ENCODE measurements at regions not wholly inside any gene's neighbourhood (a gene's known extent, or its start where the extent isn't known, plus 50 kb on each side); places are given as distances from the start of the nearest gene placed in this dataset.
"Not testable (repeated sequence)": the region's sequence is repeated elsewhere in the genome, so short reads cannot be mapped to it uniquely, and the experiment has no call there.

DNA sequence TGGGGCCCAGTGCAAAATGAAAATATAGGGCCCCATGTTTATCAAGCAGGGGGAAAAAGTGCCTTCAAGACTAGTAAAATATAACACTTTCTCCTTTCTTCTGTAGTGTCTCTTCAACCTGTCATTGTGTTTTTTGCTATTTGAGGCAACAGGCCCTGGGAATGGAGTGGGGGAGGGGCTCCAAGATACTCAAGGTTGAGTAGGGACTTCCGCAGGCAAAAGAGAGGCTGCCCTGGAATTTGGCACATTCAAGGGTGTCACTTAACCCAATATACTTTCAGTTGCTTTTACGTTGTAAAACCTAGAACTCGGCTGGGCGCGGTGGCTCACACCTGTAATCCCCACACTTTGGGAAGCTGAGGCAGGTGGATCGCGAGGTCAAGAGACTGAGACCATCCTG lies 154.9 kb downstream of the ALDH8A1 start:
- Histone ChIP-seq H3K9me3 (no peaks in the 10 kb centered on the region), H3K27ac (no peak overlapping the region), H3K36me3 (no peaks in the 10 kb centered on the region), H3K27me3 (no peaks in the 10 kb centered on the region), H3K4me3 (ENCODE audit: low read depth in 1 of 2, low read length in 1 of 2) (no peak overlapping the region), H3K4me1 (ENCODE audit: control insufficient read depth in 1 of 2, insufficient read depth in 1 of 2, low read depth in 1 of 2, low read length in 1 of 2) (no peaks in the 10 kb centered on the region)
- TF ChIP-seq, protein P1, sequence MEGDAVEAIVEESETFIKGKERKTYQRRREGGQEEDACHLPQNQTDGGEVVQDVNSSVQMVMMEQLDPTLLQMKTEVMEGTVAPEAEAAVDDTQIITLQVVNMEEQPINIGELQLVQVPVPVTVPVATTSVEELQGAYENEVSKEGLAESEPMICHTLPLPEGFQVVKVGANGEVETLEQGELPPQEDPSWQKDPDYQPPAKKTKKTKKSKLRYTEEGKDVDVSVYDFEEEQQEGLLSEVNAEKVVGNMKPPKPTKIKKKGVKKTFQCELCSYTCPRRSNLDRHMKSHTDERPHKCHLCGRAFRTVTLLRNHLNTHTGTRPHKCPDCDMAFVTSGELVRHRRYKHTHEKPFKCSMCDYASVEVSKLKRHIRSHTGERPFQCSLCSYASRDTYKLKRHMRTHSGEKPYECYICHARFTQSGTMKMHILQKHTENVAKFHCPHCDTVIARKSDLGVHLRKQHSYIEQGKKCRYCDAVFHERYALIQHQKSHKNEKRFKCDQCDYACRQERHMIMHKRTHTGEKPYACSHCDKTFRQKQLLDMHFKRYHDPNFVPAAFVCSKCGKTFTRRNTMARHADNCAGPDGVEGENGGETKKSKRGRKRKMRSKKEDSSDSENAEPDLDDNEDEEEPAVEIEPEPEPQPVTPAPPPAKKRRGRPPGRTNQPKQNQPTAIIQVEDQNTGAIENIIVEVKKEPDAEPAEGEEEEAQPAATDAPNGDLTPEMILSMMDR (IDR thresholded peaks at IDR 0.05), result no peak

DNA sequence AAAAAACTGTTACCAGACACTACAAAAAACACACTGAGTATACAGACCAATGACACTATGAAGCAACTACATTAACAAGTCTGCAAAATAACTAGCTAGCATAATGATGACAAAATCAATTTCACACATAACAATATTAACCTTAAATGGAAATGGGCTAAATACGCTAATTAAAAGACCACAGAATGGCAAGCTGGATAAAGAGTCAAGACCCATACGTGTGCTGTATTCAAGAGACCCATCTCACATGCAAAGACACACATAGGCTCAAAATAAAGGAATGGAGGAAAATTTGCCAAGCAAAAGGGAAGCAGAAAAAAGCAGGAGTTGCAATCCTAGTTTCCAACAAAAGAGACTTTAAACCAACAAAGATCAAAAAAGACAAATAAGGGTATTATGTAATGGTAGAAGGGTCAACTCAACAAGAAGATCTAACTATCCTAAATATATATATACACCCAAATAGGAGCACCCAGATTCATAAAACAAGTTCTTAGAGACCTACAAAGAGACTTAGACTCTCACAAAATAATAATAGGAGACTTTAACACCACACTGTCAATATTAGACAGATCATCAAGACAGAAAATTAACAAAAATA lies 158.6 kb downstream of the ALDH8A1 start:
- H3K27ac ChIP-seq; H3K36me3 ChIP-seq; H3K4me1 ChIP-seq (ENCODE audit: control insufficient read depth in 1 of 2, insufficient read depth in 1 of 2, low read depth in 1 of 2, low read length in 1 of 2); H3K9me3 ChIP-seq; H3K27me3 ChIP-seq; H3K4me3 ChIP-seq (ENCODE audit: low read depth in 1 of 2, low read length in 1 of 2): not testable (repeated sequence)

DNA sequence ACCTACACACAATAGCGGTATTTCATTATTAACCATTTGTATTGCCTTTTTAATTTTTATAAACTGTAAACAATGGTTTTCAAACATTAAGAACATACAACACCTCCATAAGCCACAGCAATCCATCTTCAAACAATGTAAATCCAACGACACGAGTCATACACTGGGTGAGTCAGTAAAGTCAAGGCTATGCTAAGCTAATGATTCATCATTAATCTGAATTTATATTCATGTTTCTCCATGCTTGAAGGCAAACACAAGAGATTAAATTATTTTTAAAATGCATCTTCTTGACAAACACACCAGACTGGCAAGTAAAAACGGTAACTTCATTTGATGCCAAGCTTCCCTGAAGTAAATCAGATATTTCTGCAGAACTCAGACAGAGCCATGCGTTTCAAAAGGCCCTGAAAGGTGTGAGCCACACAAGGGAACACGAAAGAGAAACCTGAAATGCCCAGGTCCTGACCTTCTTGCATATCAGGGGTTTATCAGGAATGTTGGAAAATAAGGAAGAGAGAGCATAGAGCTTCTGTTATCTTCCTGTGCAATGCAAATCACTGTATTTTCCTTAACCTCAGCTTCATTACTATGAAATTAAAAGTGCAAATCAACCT lies 162.5 kb downstream of the ALDH8A1 start:
- no peaks in the 10 kb centered on the region for H3K27me3 ChIP-seq
- no peak overlapping the region for H3K27ac ChIP-seq
- no peaks in the 10 kb centered on the region for H3K4me1 ChIP-seq (ENCODE audit: control insufficient read depth in 1 of 2, insufficient read depth in 1 of 2, low read depth in 1 of 2, low read length in 1 of 2)
- TF ChIP-seq, protein P1 (IDR thresholded peaks at IDR 0.05), result no peak
- H3K36me3 ChIP-seq, result no peaks in the 10 kb centered on the region
- H3K9me3 ChIP-seq, result no peaks in the 10 kb centered on the region
- H3K4me3 ChIP-seq (ENCODE audit: low read depth in 1 of 2, low read length in 1 of 2), result no peak overlapping the region

DNA sequence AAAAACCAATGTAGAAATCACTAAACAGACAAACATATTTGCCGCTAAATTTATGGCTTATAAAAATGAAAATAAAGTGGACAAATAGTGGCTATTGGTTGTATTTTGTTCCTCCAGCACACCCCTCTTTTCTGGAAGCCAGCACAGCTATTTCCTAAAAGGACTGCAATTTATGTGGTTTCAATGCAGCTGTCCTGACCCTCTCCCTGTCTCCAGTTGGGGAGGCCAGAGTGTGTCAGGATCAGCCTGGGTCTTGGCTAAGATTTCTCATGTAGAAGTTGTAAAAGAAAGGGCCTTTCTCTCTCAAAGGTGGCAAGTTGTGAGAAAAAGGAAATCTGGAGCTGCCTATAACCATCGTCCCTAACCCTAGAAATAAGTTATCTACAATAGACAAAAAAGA lies 165.6 kb downstream of the ALDH8A1 start:
- TF ChIP-seq, protein P1 (IDR thresholded peaks at IDR 0.05), result no peak
- Histone ChIP-seq H3K9me3 (no peaks in the 10 kb centered on the region), H3K4me3 (ENCODE audit: low read depth in 1 of 2, low read length in 1 of 2) (no peak overlapping the region)

DNA sequence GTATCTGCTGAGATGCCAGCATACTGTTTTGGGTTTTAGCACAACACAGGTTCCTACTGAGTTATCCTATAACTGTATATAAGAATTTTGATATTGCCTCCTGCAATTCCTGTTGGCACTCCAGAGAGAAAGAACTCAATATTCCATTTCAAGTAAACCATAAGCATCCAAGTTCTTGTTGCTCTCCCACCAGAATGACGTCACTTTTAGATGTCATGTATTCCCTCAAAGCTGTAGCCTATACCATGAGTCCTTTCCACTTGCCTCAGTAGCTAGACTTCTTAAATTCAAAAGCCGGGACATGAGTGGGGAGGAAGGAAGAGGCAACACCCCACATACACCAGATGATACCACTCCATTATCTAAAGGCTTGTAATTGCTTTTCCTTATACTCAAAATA lies 171.5 kb downstream of the ALDH8A1 start:
- peaks cover 5 to 8% of the 10 kb centered on the region in 2 experiments for H3K4me1 ChIP-seq (ENCODE audit: control insufficient read depth in 1 of 2, insufficient read depth in 1 of 2, low read depth in 1 of 2, low read length in 1 of 2)
- H3K27me3 ChIP-seq, result no peaks in the 10 kb centered on the region
- H3K4me3 ChIP-seq (ENCODE audit: low read depth in 1 of 2, low read length in 1 of 2), result no peak overlapping the region
- H3K9me3 ChIP-seq, result no peaks in the 10 kb centered on the region
- no peak overlapping the region for H3K27ac ChIP-seq
- TF ChIP-seq, protein P1 (IDR thresholded peaks at IDR 0.05), result no peak
- H3K36me3 ChIP-seq, result no peaks in the 10 kb centered on the region

More for the DNA sequence above, 165.6 kb downstream of the ALDH8A1 start:
- Histone ChIP-seq H3K27me3 (no peaks in the 10 kb centered on the region), H3K36me3 (no peaks in the 10 kb centered on the region), H3K27ac (no peak overlapping the region), H3K4me1 (ENCODE audit: control insufficient read depth in 1 of 2, insufficient read depth in 1 of 2, low read depth in 1 of 2, low read length in 1 of 2) (peaks cover under 1 to 1% of the 10 kb centered on the region in 2 experiments)

DNA sequence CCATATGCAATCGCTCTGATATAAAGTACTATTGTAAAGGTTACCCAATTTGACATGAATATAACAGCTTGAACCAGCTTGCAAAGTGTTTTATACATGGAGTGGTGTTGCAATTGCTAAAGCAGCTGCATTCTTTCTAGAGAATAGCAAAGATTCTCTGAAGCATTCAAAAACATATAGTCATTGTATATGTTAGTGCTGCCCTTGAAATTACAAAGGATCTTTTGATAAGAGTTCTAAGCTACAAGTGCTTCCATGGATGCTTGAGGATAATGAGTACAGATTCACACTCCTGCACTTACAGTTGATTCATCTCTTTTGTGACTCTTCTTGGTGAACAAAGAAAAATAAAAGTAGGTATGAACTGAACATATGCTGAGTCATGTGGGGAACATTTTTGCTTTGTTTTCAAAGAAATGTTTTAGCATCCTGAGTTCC lies 175.7 kb downstream of the ALDH8A1 start:
- no peak overlapping the region for H3K4me3 ChIP-seq (ENCODE audit: low read depth in 1 of 2, low read length in 1 of 2)
- H3K9me3 ChIP-seq, result no peaks in the 10 kb centered on the region
- TF ChIP-seq, protein P1 (IDR thresholded peaks at IDR 0.05), result no peak
- H3K36me3 ChIP-seq, result no peaks in the 10 kb centered on the region
- H3K4me1 ChIP-seq (ENCODE audit: control insufficient read depth in 1 of 2, insufficient read depth in 1 of 2, low read depth in 1 of 2, low read length in 1 of 2), result peaks cover 3 to 5% of the 10 kb centered on the region in 2 experiments
- H3K27me3 ChIP-seq, result peaks cover 5% of the 10 kb centered on the region
- no peak overlapping the region for H3K27ac ChIP-seq
